Astrocyte of the cerebellum (primary cell): ENCODE measurements at regions not wholly inside any gene's neighbourhood (a gene's known extent, or its start where the extent isn't known, plus 50 kb on each side); places are given as distances from the start of the nearest gene placed in this dataset.

Source experiments
- DNase-seq: peaks from one replicate; pipeline ENCODE4 v3.0.0-alpha.2; 2011; ENCODE audit warnings: low read depth
- H3K4me3 ChIP-seq: 2 replicates; pipeline ENCODE4 v1.5.1; 2011; ENCODE audit warnings: mild to moderate bottlenecking, low read depth, low read length, moderate library complexity
- CTCF ChIP-seq: IDR thresholded peaks from 2 replicates; pipeline ENCODE4 v1.5.1; 2012; ENCODE audit warnings: low read length, low read depth, moderate library complexity, mild to moderate bottlenecking; ENCODE audit errors: missing control alignments
- in situ Hi-C: cut with HindIII; loops from 2 replicates; pipeline ENCODE4 v1.10.0; 2017; ENCODE audit warnings: low sequenced_read_pairs

- TF ChIP-seq CTCF, result no peak
- no peak overlapping the region for H3K4me3 ChIP-seq
- no peak for DNase-seq
- in situ Hi-C loops, result no loop called here
Observed at GRCh38 chr3:5788496-5788895, 601.0 kb downstream of the EDEM1 start.

- peak; percentile 38 for DNase-seq
- in situ Hi-C loops, result no loop called here
- TF ChIP-seq CTCF, result no peak
- H3K4me3 ChIP-seq, result no peak overlapping the region
Observed at GRCh38 chr3:5791558-5791957, 604.1 kb downstream of the EDEM1 start.

- H3K4me3 ChIP-seq, result no peak overlapping the region
- DNase-seq, result no peak
- TF ChIP-seq CTCF, result no peak
- in situ Hi-C loops, result no loop called here
Observed at GRCh38 chr3:5796541-5796940, 609.0 kb downstream of the EDEM1 start.

- H3K4me3 ChIP-seq, result no peak overlapping the region
- peak; percentile 64 for DNase-seq
- in situ Hi-C loops, result no loop called here
- no peak for TF ChIP-seq CTCF
Observed at GRCh38 chr3:5798809-5799208, 611.3 kb downstream of the EDEM1 start.

GRCh38 chr3:5799398-5799797 is 611.9 kb downstream of the EDEM1 start:
- in situ Hi-C loops, result no loop called here
- peak; percentile 24 for TF ChIP-seq CTCF
- DNase-seq, result no peak
- H3K4me3 ChIP-seq, result no peak overlapping the region

GRCh38 chr3:5800965-5801364 is 613.5 kb downstream of the EDEM1 start:
- H3K4me3 ChIP-seq, result no peak overlapping the region
- no peak for DNase-seq
- TF ChIP-seq CTCF, result no peak
- in situ Hi-C loops, result no loop called here

GRCh38 chr3:5806192-5806591 is 618.7 kb downstream of the EDEM1 start:
- H3K4me3 ChIP-seq, result no peak overlapping the region
- in situ Hi-C loops, result no loop called here
- TF ChIP-seq CTCF, result peak; percentile 55
- peak; percentile 15 for DNase-seq
